ENCODE measurements at regions not wholly inside any gene's neighbourhood (a gene's known extent, or its start where the extent isn't known, plus 50 kb on each side); places are given as distances from the start of the nearest gene placed in this dataset.

GRCh38 chr11:19345848-19346681 is 105.3 kb upstream of the E2F8 start:
- peak; percentile 65 for DNase-seq (ENCODE audit: low read depth)
- TF ChIP-seq POLR2A (IDR thresholded peaks at IDR 0.05; ENCODE audit: extremely low read depth, insufficient read length), result no peak
- TF ChIP-seq MYC (IDR thresholded peaks at IDR 0.05; ENCODE audit: low read depth, low read length), result no peak
- TF ChIP-seq, protein P1, sequence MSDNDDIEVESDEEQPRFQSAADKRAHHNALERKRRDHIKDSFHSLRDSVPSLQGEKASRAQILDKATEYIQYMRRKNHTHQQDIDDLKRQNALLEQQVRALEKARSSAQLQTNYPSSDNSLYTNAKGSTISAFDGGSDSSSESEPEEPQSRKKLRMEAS (IDR thresholded peaks at IDR 0.05; ENCODE audit: low read depth, low read length), result no peak
- TF ChIP-seq CTCF (IDR thresholded peaks at IDR 0.05; ENCODE audit: low read depth, low read length), result no peak
- no peak overlapping the region for H3K4me3 ChIP-seq (ENCODE audit: low read depth, low read length)

GRCh38 chr11:19345519-19345847 is 104.7 kb upstream of the E2F8 start:
- DNase-seq (ENCODE audit: low read depth), result peak; percentile 12
- H3K4me3 ChIP-seq (ENCODE audit: low read depth, low read length), result no peak overlapping the region
- no peak for TF ChIP-seq CTCF (IDR thresholded peaks at IDR 0.05; ENCODE audit: low read depth, low read length)
- TF ChIP-seq, protein P1 (IDR thresholded peaks at IDR 0.05; ENCODE audit: low read depth, low read length), result no peak
- no peak for TF ChIP-seq POLR2A (IDR thresholded peaks at IDR 0.05; ENCODE audit: extremely low read depth, insufficient read length)
- no peak for TF ChIP-seq MYC (IDR thresholded peaks at IDR 0.05; ENCODE audit: low read depth, low read length)

GRCh38 chr11:19344661-19345518 is 104.1 kb upstream of the E2F8 start:
- no peak overlapping the region for H3K4me3 ChIP-seq (ENCODE audit: low read depth, low read length)
- no peak for DNase-seq (ENCODE audit: low read depth)
- no peak for TF ChIP-seq MYC (IDR thresholded peaks at IDR 0.05; ENCODE audit: low read depth, low read length)
- TF ChIP-seq, protein P1 (IDR thresholded peaks at IDR 0.05; ENCODE audit: low read depth, low read length), result no peak
- no peak for TF ChIP-seq POLR2A (IDR thresholded peaks at IDR 0.05; ENCODE audit: extremely low read depth, insufficient read length)
- no peak for TF ChIP-seq CTCF (IDR thresholded peaks at IDR 0.05; ENCODE audit: low read depth, low read length)

DNA sequence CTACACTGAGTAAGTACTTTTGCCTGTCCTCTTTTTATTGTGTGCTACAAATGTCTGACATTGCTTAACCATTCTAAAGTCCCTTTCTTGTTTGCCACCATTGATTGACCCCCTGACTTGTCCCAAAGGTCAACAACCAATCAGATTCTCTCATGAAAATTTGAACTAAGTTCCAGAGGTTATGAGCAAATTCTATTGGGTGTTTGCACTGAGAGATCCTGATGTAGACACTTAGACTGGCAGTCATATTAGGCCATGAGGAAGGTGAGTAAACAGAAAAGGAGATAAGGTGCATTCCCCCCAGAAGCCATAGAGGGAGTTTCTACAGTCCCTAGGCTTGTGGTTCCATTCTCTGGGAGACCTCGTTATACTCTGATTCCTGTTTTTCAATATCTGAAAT is 101.3 kb upstream of the E2F8 start:
- TF ChIP-seq MYC (IDR thresholded peaks at IDR 0.05; ENCODE audit: low read depth, low read length) (no peak), CTCF (IDR thresholded peaks at IDR 0.05; ENCODE audit: low read depth, low read length) (no peak), POLR2A (IDR thresholded peaks at IDR 0.05; ENCODE audit: extremely low read depth, insufficient read length) (no peak)
- TF ChIP-seq, protein P1 (IDR thresholded peaks at IDR 0.05; ENCODE audit: low read depth, low read length), result no peak
- no peak for DNase-seq (ENCODE audit: low read depth)
- no peak overlapping the region for H3K4me3 ChIP-seq (ENCODE audit: low read depth, low read length)

DNA sequence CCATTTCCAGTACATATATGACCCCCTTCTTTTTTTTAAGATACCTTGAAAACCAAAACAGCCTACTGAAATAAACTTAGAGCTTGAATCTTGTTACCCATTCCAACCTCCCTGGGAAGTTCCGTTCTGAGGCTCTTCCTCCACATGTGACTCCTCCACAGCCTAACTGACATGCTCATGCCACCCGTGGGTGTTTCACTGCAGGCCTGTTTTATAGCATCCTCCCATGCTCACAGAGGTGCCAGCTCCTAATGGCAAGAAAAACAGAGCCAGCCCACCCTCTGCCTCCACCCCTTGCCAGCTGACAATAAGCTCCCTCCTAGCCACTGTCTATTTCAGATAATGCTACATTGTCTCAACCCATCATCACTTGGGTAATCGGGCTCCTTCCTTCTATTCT is 97.6 kb upstream of the E2F8 start:
- H3K4me3 ChIP-seq (ENCODE audit: low read depth, low read length), result no peak overlapping the region
- no peak for DNase-seq (ENCODE audit: low read depth)
- no peak for TF ChIP-seq CTCF (IDR thresholded peaks at IDR 0.05; ENCODE audit: low read depth, low read length)
- TF ChIP-seq MYC (IDR thresholded peaks at IDR 0.05; ENCODE audit: low read depth, low read length), result no peak
- TF ChIP-seq POLR2A (IDR thresholded peaks at IDR 0.05; ENCODE audit: extremely low read depth, insufficient read length), result no peak
- TF ChIP-seq, protein P1 (IDR thresholded peaks at IDR 0.05; ENCODE audit: low read depth, low read length), result no peak

Measured in NB4 (cell line).